ENCODE measurements at regions not wholly inside any gene's neighbourhood (a gene's known extent, or its start where the extent isn't known, plus 50 kb on each side); places are given as distances from the start of the nearest gene placed in this dataset.

DNA sequence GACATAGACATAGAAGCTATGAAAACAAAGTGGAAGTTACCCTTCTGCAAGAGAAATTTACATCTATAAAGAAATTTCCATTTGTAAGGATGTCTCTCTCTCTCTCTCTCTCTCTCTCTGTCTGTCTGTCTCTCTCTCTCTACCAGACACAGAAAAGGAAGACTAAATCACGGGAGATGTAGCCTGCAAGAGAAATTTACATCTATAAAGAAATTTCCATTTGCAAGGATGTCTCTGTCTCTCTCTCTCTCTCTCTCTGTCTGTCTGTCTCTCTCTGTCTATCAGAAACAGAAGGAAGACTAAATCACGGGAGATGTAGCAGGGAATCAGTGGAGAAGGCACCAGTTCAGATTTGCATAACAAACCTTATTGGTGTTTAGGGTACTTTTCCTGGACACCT is 65.6 kb upstream of the CTSO start:
- no peaks in the 10 kb centered on the region for H3K36me3 ChIP-seq (ENCODE audit: insufficient read depth, low read length)
- H3K36me3 Mint-ChIP-seq, result no peaks in the 10 kb centered on the region
- no peak for DNase-seq
- no peak overlapping the region for H3K4me3 Mint-ChIP-seq
- H3K27ac ChIP-seq (ENCODE audit: low read depth, low read length), result no peak overlapping the region
- H3K4me1 ChIP-seq (ENCODE audit: insufficient read depth, low read length), result no peaks in the 10 kb centered on the region
- POLR2A ChIA-PET, result no interaction called here
- H3K27me3 ChIP-seq (ENCODE audit: insufficient read depth, low read length, poor library complexity, severe bottlenecking), result no peaks in the 10 kb centered on the region
- no peak overlapping the region for H3K4me3 ChIP-seq (ENCODE audit: low read length)
- no peaks in the 10 kb centered on the region for H3K9me3 ChIP-seq (ENCODE audit: low read length)
- peaks cover 0 to 2% (median 0%) of the 10 kb centered on the region in 5 donors for H3K9me3 Mint-ChIP-seq
- H3K27ac Mint-ChIP-seq, result no peak overlapping the region
- no peaks in the 10 kb centered on the region for H3K4me1 Mint-ChIP-seq
- H3K27me3 Mint-ChIP-seq, result peaks cover 0 to 1% of the 10 kb centered on the region in 2 donors
- CTCF ChIA-PET, result no interaction called here

DNA sequence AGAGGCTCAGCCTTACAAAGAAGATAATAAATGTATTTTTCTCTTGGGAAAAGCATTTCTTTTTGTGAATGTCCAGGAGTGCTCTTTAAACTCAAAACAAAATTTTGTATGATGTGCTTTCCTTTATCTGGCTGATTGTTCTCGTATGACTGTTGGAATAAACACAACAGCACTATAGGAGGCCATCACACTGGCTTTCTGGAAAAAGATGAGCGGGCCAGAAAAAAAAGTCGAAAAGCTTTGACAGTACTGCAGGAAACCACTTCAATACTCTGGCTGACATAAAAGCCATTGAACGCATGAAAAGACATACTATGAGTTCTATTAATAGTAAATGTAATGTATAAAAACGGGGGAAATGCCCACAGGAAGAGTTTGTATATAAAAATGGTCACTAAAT is 64.7 kb upstream of the CTSO start:
- Mint-ChIP-seq H3K36me3 (no peaks in the 10 kb centered on the region), H3K27me3 (peaks cover 0 to 1% of the 10 kb centered on the region in 2 donors), H3K4me3 (no peak overlapping the region), H3K27ac (no peak overlapping the region), H3K4me1 (no peaks in the 10 kb centered on the region), H3K9me3 (peaks cover 0 to 3% (median 0%) of the 10 kb centered on the region in 5 donors)
- Histone ChIP-seq H3K9me3 (ENCODE audit: low read length) (no peaks in the 10 kb centered on the region), H3K4me3 (ENCODE audit: low read length) (no peak overlapping the region), H3K36me3 (ENCODE audit: insufficient read depth, low read length) (no peaks in the 10 kb centered on the region), H3K27ac (ENCODE audit: low read depth, low read length) (no peak overlapping the region), H3K4me1 (ENCODE audit: insufficient read depth, low read length) (no peaks in the 10 kb centered on the region), H3K27me3 (ENCODE audit: insufficient read depth, low read length, poor library complexity, severe bottlenecking) (no peaks in the 10 kb centered on the region)
- ChIA-PET CTCF (no interaction called here), POLR2A (no interaction called here)
- DNase-seq, result no peak

DNA sequence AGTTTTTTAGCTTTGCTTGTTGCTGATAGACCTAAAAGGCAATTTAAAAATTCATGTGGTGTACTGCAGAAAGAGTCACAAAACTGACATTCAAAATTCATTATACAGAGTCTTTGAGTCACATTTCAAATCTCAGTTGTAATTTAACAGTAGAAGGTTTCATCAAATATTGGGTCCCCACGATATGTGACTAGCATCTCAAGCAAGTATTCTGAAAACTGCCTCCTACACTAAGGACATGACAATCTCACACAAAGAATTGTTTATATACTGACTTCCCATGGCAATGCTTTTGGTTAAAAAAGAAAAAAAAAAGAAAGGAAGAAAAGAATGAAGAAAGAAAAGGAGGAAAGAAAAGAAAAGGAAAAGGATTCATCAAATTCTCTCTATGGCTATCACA is 62.1 kb upstream of the CTSO start:
- no peak for DNase-seq
- Histone ChIP-seq H3K9me3 (ENCODE audit: low read length) (no peaks in the 10 kb centered on the region), H3K4me1 (ENCODE audit: insufficient read depth, low read length) (no peaks in the 10 kb centered on the region), H3K36me3 (ENCODE audit: insufficient read depth, low read length) (no peaks in the 10 kb centered on the region), H3K4me3 (ENCODE audit: low read length) (no peak overlapping the region), H3K27ac (ENCODE audit: low read depth, low read length) (no peak overlapping the region), H3K27me3 (ENCODE audit: insufficient read depth, low read length, poor library complexity, severe bottlenecking) (no peaks in the 10 kb centered on the region)
- Mint-ChIP-seq H3K4me3 (no peak overlapping the region), H3K4me1 (no peaks in the 10 kb centered on the region), H3K27ac (no peak overlapping the region), H3K36me3 (no peaks in the 10 kb centered on the region), H3K9me3 (peaks cover 0 to 6% (median 0%) of the 10 kb centered on the region in 5 donors), H3K27me3 (peaks cover 0 to 1% of the 10 kb centered on the region in 2 donors)
- ChIA-PET POLR2A (no interaction called here), CTCF (no interaction called here)

DNA sequence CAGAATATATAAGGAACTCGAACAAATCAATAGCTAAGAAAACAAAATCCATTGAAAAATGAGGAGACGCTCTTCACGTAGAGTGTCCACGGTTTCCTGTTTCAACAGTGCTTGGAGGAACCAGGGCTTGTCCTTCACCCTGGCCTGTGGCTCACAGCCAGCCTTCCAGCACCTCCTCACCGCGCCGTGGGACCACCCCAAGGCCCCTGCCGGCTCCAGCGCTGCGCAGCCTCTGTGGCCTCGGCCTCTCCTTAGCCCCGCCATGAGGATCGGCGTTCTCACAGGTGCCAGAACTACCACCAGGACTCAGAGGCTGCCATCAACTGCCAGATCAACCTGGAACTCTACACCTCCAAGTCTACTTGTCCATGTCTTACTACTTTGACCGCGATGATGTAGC is 52.5 kb upstream of the CTSO start:
- POLR2A ChIA-PET, result no interaction called here
- Mint-ChIP-seq H3K9me3 (peaks cover 0 to 10% (median 2%) of the 10 kb centered on the region in 5 donors), H3K4me1 (no peaks in the 10 kb centered on the region), H3K4me3 (no peak overlapping the region), H3K27ac (no peak overlapping the region), H3K27me3 (peaks cover 0 to 3% of the 10 kb centered on the region in 2 donors), H3K36me3 (no peaks in the 10 kb centered on the region)
- CTCF ChIA-PET, result no interaction called here
- Histone ChIP-seq H3K27ac (ENCODE audit: low read depth, low read length) (no peak overlapping the region), H3K36me3 (ENCODE audit: insufficient read depth, low read length) (no peaks in the 10 kb centered on the region), H3K4me1 (ENCODE audit: insufficient read depth, low read length) (no peaks in the 10 kb centered on the region), H3K4me3 (ENCODE audit: low read length) (no peak overlapping the region), H3K27me3 (ENCODE audit: insufficient read depth, low read length, poor library complexity, severe bottlenecking) (no peaks in the 10 kb centered on the region), H3K9me3 (ENCODE audit: low read length) (no peaks in the 10 kb centered on the region)
- no peak for DNase-seq

Data from CD8-positive, alpha-beta memory T cell (primary cell).